Pancreas (tissue), 10 donors: ENCODE measurements at regions not wholly inside any gene's neighbourhood (a gene's known extent, or its start where the extent isn't known, plus 50 kb on each side); places are given as distances from the start of the nearest gene placed in this dataset.
A peak's percentile ranks its signal among the peaks of the same experiment; 100 is the strongest.

Source experiments
- ATAC-seq, 4 donors: fragments of 200-7000 bp; cut with Tn5 transposase; one replicate each; pipeline versions ENCODE4 v1.8.0 to v1.9.1; 2020; ENCODE audit warnings: mild to moderate bottlenecking in 4 of 4, moderate library complexity in 4 of 4
- DNase-seq, 6 donors: peaks; one replicate each; pipeline ENCODE4 v3.0.0-alpha.2; 2020
- FAIRE-seq: peaks from 2 replicates; lab custom pipeline; 2012; peaks lifted over from hg19 to GRCh38; lab: Jason Lieb, UNC
- H3K27ac ChIP-seq, 4 donors: fragments of 200-600 bp; sonication (generic); 1 replicate in 3 of 4; 2 replicates in 1 of 4; pipeline versions ENCODE4 v1.5.0 to v1.8.0; 2020
- H3K27me3 ChIP-seq, 4 donors: fragments of 200-600 bp; one replicate each; pipeline ENCODE4 v1.8.0; 2021
- H3K36me3 ChIP-seq, 3 donors: fragments of 200-600 bp; sonication (generic) in 1 of 3; one replicate each; pipeline versions ENCODE4 v1.5.0 to v1.8.0; 2020 to 2021
- H3K4me1 ChIP-seq, 3 donors: fragments of 200-600 bp; one replicate each; pipeline ENCODE4 v1.8.0; 2021
- H3K4me3 ChIP-seq, 4 donors: fragments of 200-600 bp; sonication (generic) in 2 of 4; one replicate each; pipeline versions ENCODE4 v1.5.0 to v1.8.0; 2020 to 2021
- H3K9me3 ChIP-seq, 4 donors: fragments of 200-600 bp; one replicate each; pipeline ENCODE4 v1.8.0; 2021
- CTCF ChIP-seq, 4 donors: fragments of 200-600 bp; sonication (generic) in 3 of 4; IDR thresholded peaks; one replicate each; pipeline versions ENCODE4 v1.5.0 to v1.8.0; 2021; ENCODE audit warnings: antibody characterized with exemption in 4 of 4
- WGBS, 2 donors: extraction: QIAGEN DNeasy Blood & Tissue Kit; methylation state at CpG; one replicate each; pipeline ENCODE4 v1.1.7; 2013; 5-methylcytosine and 5-hydroxymethylcytosine counted together
- intact Hi-C, 3 donors: fragments of 100-400 bp; cut with DNase I; formaldehyde crosslinking; loops; one replicate each; pipeline versions ENCODE4 v1.11.1 to v1.14.2; 2022
- donor health status: healthy with polysubstance abuse.
- donor health status: DM: no; HTN: no; CAD: no; lungs with moderate emphysema.
- donor health status: DM: no; HTN: no; CAD: no.
- donor health status: control.
- donor health status: control.
- donor health status: Bipolar disorder and iron deficiency.
- donor health status: DM: yes; HTN: yes; CAD: no.
- donor health status: DM: no; HTN: no; CAD: no.
- donor health status: DM: no; HTN: no; CAD: no.
- donor health status: DM: yes; HTN: yes; CAD: no.

- intact Hi-C loops: no loop called here
- FAIRE-seq: no peak
Observed at GRCh38 chr9:16278326-16278999, 592.0 kb downstream of the BNC2 start.

GRCh38 chr9:16281707-16282106 is 588.8 kb downstream of the BNC2 start:
- no peak for DNase-seq
- ATAC-seq: peak in 1 of 4 donors; percentile 15
- Histone ChIP-seq H3K36me3 (no peaks in the 10 kb centered on the region), H3K27ac (no peak overlapping the region), H3K4me3 (no peak overlapping the region), H3K9me3 (no peaks in the 10 kb centered on the region), H3K27me3 (no peaks in the 10 kb centered on the region), H3K4me1 (no peaks in the 10 kb centered on the region)
- intact Hi-C loops: no loop called here
- no peak for TF ChIP-seq CTCF (IDR thresholded peaks at IDR 0.05)
- FAIRE-seq: no peak
- WGBS, 2 donors: 56 to 58% methylated on average over 5 of the region's 5 CpGs

More at GRCh38 chr9:16278326-16278999, 592.0 kb downstream of the BNC2 start:
- whole genome bisulfite sequencing, 2 donors: 77 to 83% methylated on average over 13 of the region's 13 CpGs
- no peak for DNase-seq
- no peak overlapping the region for H3K27ac ChIP-seq
- H3K27me3 ChIP-seq: no peaks in the 10 kb centered on the region
- H3K36me3 ChIP-seq: no peaks in the 10 kb centered on the region
- no peaks in the 10 kb centered on the region for H3K9me3 ChIP-seq
- TF ChIP-seq CTCF (IDR thresholded peaks at IDR 0.05): no peak
- H3K4me3 ChIP-seq: no peak overlapping the region
- H3K4me1 ChIP-seq: no peaks in the 10 kb centered on the region
- no peak for ATAC-seq

- no peak for TF ChIP-seq CTCF (IDR thresholded peaks at IDR 0.05)
- Histone ChIP-seq H3K9me3 (no peaks in the 10 kb centered on the region), H3K27ac (no peak overlapping the region), H3K4me3 (no peak overlapping the region), H3K27me3 (no peaks in the 10 kb centered on the region), H3K36me3 (no peaks in the 10 kb centered on the region), H3K4me1 (no peaks in the 10 kb centered on the region)
- no peak for DNase-seq
- 65 to 76% methylated on average over 2 of the region's 2 CpGs for WGBS, 2 donors
- no peak for FAIRE-seq
- no peak for ATAC-seq
- intact Hi-C loops: no loop called here
Observed at GRCh38 chr9:16282216-16282615, 588.3 kb downstream of the BNC2 start.

- Histone ChIP-seq H3K27ac (no peak overlapping the region), H3K36me3 (no peaks in the 10 kb centered on the region), H3K9me3 (no peaks in the 10 kb centered on the region), H3K27me3 (no peaks in the 10 kb centered on the region), H3K4me1 (no peaks in the 10 kb centered on the region), H3K4me3 (no peak overlapping the region)
- 81 to 85% methylated on average over 9 of the region's 9 CpGs for WGBS, 2 donors
- FAIRE-seq: no peak
- TF ChIP-seq CTCF (IDR thresholded peaks at IDR 0.05): no peak
- intact Hi-C loops: no loop called here
- no peak for DNase-seq
- no peak for ATAC-seq
Observed at GRCh38 chr9:16282718-16283117, 587.8 kb downstream of the BNC2 start.

- no peak overlapping the region for H3K27ac ChIP-seq
- no peak for DNase-seq
- no peak for TF ChIP-seq CTCF (IDR thresholded peaks at IDR 0.05)
- ATAC-seq: no peak
- no peaks in the 10 kb centered on the region for H3K27me3 ChIP-seq
- H3K9me3 ChIP-seq: no peaks in the 10 kb centered on the region
- no peak for FAIRE-seq
- WGBS, 2 donors: 79 to 84% methylated on average over 7 of the region's 7 CpGs
- H3K36me3 ChIP-seq: no peaks in the 10 kb centered on the region
- no peak overlapping the region for H3K4me3 ChIP-seq
- intact Hi-C loops: no loop called here
- no peaks in the 10 kb centered on the region for H3K4me1 ChIP-seq
Observed at GRCh38 chr9:16286160-16286559, 584.3 kb downstream of the BNC2 start.
